Endodermal cell (in vitro differentiated cells): ENCODE measurements at regions not wholly inside any gene's neighbourhood (a gene's known extent, or its start where the extent isn't known, plus 50 kb on each side); places are given as distances from the start of the nearest gene placed in this dataset.

Source experiments
- DNase-seq: peaks from one replicate; pipeline ENCODE4 v3.0.0-alpha.2; 2017
- H3K27ac ChIP-seq: 2 replicates; pipeline ENCODE4 v1.5.1; 2013; ENCODE audit warnings: mild to moderate bottlenecking, low read depth, low read length, moderate library complexity
- H3K27me3 ChIP-seq: 2 replicates; pipeline ENCODE4 v1.6.1; 2013; ENCODE audit warnings: mild to moderate bottlenecking, low read length, moderate library complexity; ENCODE audit not compliant: insufficient read depth, control insufficient read depth, poor library complexity, severe bottlenecking
- H3K36me3 ChIP-seq: 2 replicates; pipeline ENCODE4 v1.7.0; 2013; ENCODE audit warnings: mild to moderate bottlenecking, low read length, moderate library complexity; ENCODE audit not compliant: control insufficient read depth, insufficient read depth
- H3K4me1 ChIP-seq: one replicate; pipeline ENCODE4 v1.7.0; 2013; ENCODE audit warnings: low read length; ENCODE audit not compliant: control insufficient read depth, insufficient read depth
- H3K4me3 ChIP-seq: 2 replicates; pipeline ENCODE4 v1.5.1; 2013; ENCODE audit warnings: mild to moderate bottlenecking, low read length, moderate library complexity
- H3K9ac ChIP-seq: 2 replicates; pipeline ENCODE4 v1.6.1; 2013; ENCODE audit warnings: mild to moderate bottlenecking, low read length, moderate library complexity; ENCODE audit not compliant: poor library complexity, severe bottlenecking; ENCODE audit errors: extremely low read depth
- H3K9me3 ChIP-seq: 2 replicates; pipeline ENCODE4 v1.6.1; 2013; ENCODE audit warnings: mild to moderate bottlenecking, low read length, moderate library complexity; ENCODE audit not compliant: control insufficient read depth
- H3K27ac Mint-ChIP-seq: 2 replicates; pipeline ENCODE4 v1.8.0; 2020; ENCODE audit warnings: mixed read lengths
- H3K27me3 Mint-ChIP-seq: 2 replicates; pipeline ENCODE4 v1.8.0; 2021; ENCODE audit warnings: mild to moderate bottlenecking, mixed read lengths; ENCODE audit not compliant: insufficient read depth
- H3K36me3 Mint-ChIP-seq: 2 replicates; pipeline ENCODE4 v1.8.0; 2020; ENCODE audit warnings: low read depth, mixed read lengths
- H3K4me1 Mint-ChIP-seq: 2 replicates; pipeline ENCODE4 v1.8.0; 2020; ENCODE audit warnings: mixed read lengths
- H3K4me3 Mint-ChIP-seq: 2 replicates; pipeline ENCODE4 v1.8.0; 2020; ENCODE audit warnings: mild to moderate bottlenecking, moderate library complexity, mixed read lengths
- H3K9me3 Mint-ChIP-seq: 2 replicates; pipeline ENCODE4 v1.8.0; 2020; ENCODE audit warnings: mild to moderate bottlenecking, mixed read lengths
- CTCF ChIP-seq: fragments of 200-600 bp; sonication (generic); conservative IDR thresholded peaks from 2 replicates; pipeline ENCODE4 v1.5.0; 2021; ENCODE audit warnings: antibody characterized with exemption, mild to moderate bottlenecking
- WGBS, 2 experiments: methylation state at CpG; one replicate each; pipeline versions ENCODE4 v1.1.5 to v1.1.7; 2013; ENCODE audit warnings: missing lambda C conversion rate in 2 of 2, mixed read lengths in 1 of 2; ENCODE audit not compliant: insufficient coverage in 1 of 2, insufficient read length in 1 of 2; 5-methylcytosine and 5-hydroxymethylcytosine counted together

- no peak for TF ChIP-seq CTCF
- Mint-ChIP-seq H3K4me1 (no peaks in the 10 kb centered on the region), H3K9me3 (no peaks in the 10 kb centered on the region), H3K27ac (no peak overlapping the region), H3K4me3 (no peak overlapping the region), H3K36me3 (no peaks in the 10 kb centered on the region), H3K27me3 (no peaks in the 10 kb centered on the region)
- Histone ChIP-seq H3K4me3 (no peak overlapping the region), H3K27ac (no peak overlapping the region), H3K4me1 (no peaks in the 10 kb centered on the region), H3K27me3 (no peaks in the 10 kb centered on the region), H3K9ac (no peak overlapping the region), H3K9me3 (no peaks in the 10 kb centered on the region), H3K36me3 (no peaks in the 10 kb centered on the region)
- no peak for DNase-seq
These were observed 384.2 kb downstream of the SLITRK1 start for GRCh38 chr13:83498045-83498444.

- TF ChIP-seq CTCF: no peak
- no peak for DNase-seq
- no peaks in the 10 kb centered on the region for H3K9me3 ChIP-seq
- H3K4me1 Mint-ChIP-seq: no peaks in the 10 kb centered on the region
- no peak overlapping the region for H3K27ac ChIP-seq
- no peak overlapping the region for H3K4me3 ChIP-seq
- no peaks in the 10 kb centered on the region for H3K36me3 Mint-ChIP-seq
- H3K4me3 Mint-ChIP-seq: no peak overlapping the region
- WGBS, 2 experiments: 88 to 91% methylated on average over 3 to 4 of the region's 6 CpGs
- H3K36me3 ChIP-seq: no peaks in the 10 kb centered on the region
- no peaks in the 10 kb centered on the region for H3K27me3 ChIP-seq
- no peaks in the 10 kb centered on the region for H3K4me1 ChIP-seq
- no peaks in the 10 kb centered on the region for H3K9me3 Mint-ChIP-seq
- H3K27me3 Mint-ChIP-seq: no peaks in the 10 kb centered on the region
- no peak overlapping the region for H3K27ac Mint-ChIP-seq
- H3K9ac ChIP-seq: no peak overlapping the region
These were observed 385.8 kb downstream of the SLITRK1 start for GRCh38 chr13:83496501-83496900.

GRCh38 chr13:83485101-83485500, 397.2 kb downstream of the SLITRK1 start:
- Mint-ChIP-seq H3K27ac (no peak overlapping the region), H3K9me3 (no peaks in the 10 kb centered on the region), H3K4me3 (no peak overlapping the region), H3K27me3 (no peaks in the 10 kb centered on the region), H3K4me1 (no peaks in the 10 kb centered on the region), H3K36me3 (no peaks in the 10 kb centered on the region)
- Histone ChIP-seq H3K4me3 (no peak overlapping the region), H3K36me3 (no peaks in the 10 kb centered on the region), H3K4me1 (no peaks in the 10 kb centered on the region), H3K27ac (no peak overlapping the region), H3K9ac (no peak overlapping the region), H3K9me3 (no peaks in the 10 kb centered on the region), H3K27me3 (no peaks in the 10 kb centered on the region)
- no peak for TF ChIP-seq CTCF
- WGBS, 2 experiments: 100% methylated on average over 1 of the region's 1 CpG; no CpG with 5 or more reads in 1 of the 2 experiments
- DNase-seq: no peak
